PC-9 (cell line): ENCODE measurements at regions not wholly inside any gene's neighbourhood (a gene's known extent, or its start where the extent isn't known, plus 50 kb on each side); places are given as distances from the start of the nearest gene placed in this dataset.

ENCODE experiments used
- EZH2 ChIP-seq: fragments of 200-600 bp; sonication (generic); IDR thresholded peaks from 2 replicates; pipeline ENCODE4 v1.8.0; 2017; ENCODE audit warnings: antibody characterized with exemption, low read depth
- TF ChIP-seq, protein P1 (sequence below): fragments of 200-600 bp; sonication (generic); conservative IDR thresholded peaks from 2 replicates; pipeline ENCODE4 v1.6.1; 2017; ENCODE audit warnings: mixed run types, antibody characterized with exemption, mild to moderate bottlenecking, moderate library complexity

DNA sequence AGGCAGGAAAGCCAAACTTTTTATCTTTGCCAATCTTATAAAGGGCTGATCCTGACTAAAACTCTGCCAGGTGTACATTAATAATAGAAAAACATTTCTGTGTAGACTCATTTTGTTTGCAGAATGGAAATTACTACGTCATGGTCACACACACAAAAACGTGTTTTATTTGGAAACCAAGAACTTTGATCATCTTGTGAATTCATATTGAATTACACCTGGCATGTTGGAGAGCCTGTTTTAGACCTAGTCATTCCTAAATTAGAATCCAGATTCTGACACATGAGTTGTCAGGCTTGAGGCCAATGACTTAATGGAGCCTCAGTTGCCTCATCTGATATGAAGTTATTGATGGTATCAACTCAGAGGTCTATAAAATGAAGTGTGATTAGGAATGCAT, 235.6 kb upstream of the TENM4 start:
- TF ChIP-seq, protein P1, sequence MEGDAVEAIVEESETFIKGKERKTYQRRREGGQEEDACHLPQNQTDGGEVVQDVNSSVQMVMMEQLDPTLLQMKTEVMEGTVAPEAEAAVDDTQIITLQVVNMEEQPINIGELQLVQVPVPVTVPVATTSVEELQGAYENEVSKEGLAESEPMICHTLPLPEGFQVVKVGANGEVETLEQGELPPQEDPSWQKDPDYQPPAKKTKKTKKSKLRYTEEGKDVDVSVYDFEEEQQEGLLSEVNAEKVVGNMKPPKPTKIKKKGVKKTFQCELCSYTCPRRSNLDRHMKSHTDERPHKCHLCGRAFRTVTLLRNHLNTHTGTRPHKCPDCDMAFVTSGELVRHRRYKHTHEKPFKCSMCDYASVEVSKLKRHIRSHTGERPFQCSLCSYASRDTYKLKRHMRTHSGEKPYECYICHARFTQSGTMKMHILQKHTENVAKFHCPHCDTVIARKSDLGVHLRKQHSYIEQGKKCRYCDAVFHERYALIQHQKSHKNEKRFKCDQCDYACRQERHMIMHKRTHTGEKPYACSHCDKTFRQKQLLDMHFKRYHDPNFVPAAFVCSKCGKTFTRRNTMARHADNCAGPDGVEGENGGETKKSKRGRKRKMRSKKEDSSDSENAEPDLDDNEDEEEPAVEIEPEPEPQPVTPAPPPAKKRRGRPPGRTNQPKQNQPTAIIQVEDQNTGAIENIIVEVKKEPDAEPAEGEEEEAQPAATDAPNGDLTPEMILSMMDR = no peak
- TF ChIP-seq EZH2 = no peak
